HCT116 (cell line): ENCODE measurements at regions not wholly inside any gene's neighbourhood (a gene's known extent, or its start where the extent isn't known, plus 50 kb on each side); places are given as distances from the start of the nearest gene placed in this dataset.

Experiments used
- EZH2 ChIP-seq: fragments of 200-600 bp; sonication (generic); IDR thresholded peaks from 2 replicates; pipeline ENCODE4 v1.6.1; 2017; ENCODE audit warnings: antibody characterized with exemption, mixed run types
- POLR2A ChIP-seq: IDR thresholded peaks from 2 replicates; pipeline ENCODE4 v1.7.0; 2011; ENCODE audit warnings: borderline replicate concordance; ENCODE audit not compliant: insufficient read depth, insufficient read length; ENCODE audit errors: extremely low read depth
- RAD21 ChIP-seq: IDR thresholded peaks from 2 replicates; pipeline ENCODE4 v1.6.1; 2012; ENCODE audit warnings: low read depth, mild to moderate bottlenecking
- SP1 ChIP-seq: IDR thresholded peaks from 2 replicates; pipeline ENCODE4 v1.6.1; 2012; ENCODE audit warnings: low read depth
- SRF ChIP-seq: IDR thresholded peaks from 2 replicates; pipeline ENCODE4 v1.6.1; 2012; ENCODE audit warnings: low read depth
- YY1 ChIP-seq: IDR thresholded peaks from 2 replicates; pipeline ENCODE4 v1.6.1; 2011; ENCODE audit warnings: low read length, low read depth, moderate library complexity, mild to moderate bottlenecking; ENCODE audit not compliant: insufficient replicate concordance; ENCODE audit errors: extremely low read depth
- ZNF274 ChIP-seq: fragments of 200-500 bp; sonication (Bioruptor generic); IDR thresholded peaks from 2 replicates; pipeline ENCODE4 v1.6.1; 2014; ENCODE audit warnings: mild to moderate bottlenecking, low read depth, low read length, inconsistent platforms
- TF ChIP-seq, protein P1 (sequence below), 3 experiments: fragments of 200-600 bp in 1 of 3; sonication (generic) in 1 of 3; IDR thresholded peaks in 2 of 3; conservative IDR thresholded peaks in 1 of 3; 2 replicates each; pipeline ENCODE4 v1.5.1; 2012 to 2017; ENCODE audit warnings: low read depth in 2 of 3, low read length in 2 of 3, antibody characterized with exemption in 1 of 3, borderline replicate concordance in 1 of 3, control low read depth in 1 of 3, mild to moderate bottlenecking in 1 of 3, mixed read lengths in 1 of 3, mixed run types in 1 of 3, moderate library complexity in 1 of 3; ENCODE audit not compliant: insufficient read depth in 1 of 3
- TF ChIP-seq, protein P2 (sequence below): IDR thresholded peaks from 2 replicates; pipeline ENCODE4 v1.6.1; 2012
- TF ChIP-seq, protein P3 (sequence below): IDR thresholded peaks from 2 replicates; pipeline ENCODE4 v1.6.1; 2012; ENCODE audit warnings: low read depth
- TF ChIP-seq, protein P4 (sequence below): IDR thresholded peaks from 2 replicates; pipeline ENCODE4 v1.6.1; 2012

DNA sequence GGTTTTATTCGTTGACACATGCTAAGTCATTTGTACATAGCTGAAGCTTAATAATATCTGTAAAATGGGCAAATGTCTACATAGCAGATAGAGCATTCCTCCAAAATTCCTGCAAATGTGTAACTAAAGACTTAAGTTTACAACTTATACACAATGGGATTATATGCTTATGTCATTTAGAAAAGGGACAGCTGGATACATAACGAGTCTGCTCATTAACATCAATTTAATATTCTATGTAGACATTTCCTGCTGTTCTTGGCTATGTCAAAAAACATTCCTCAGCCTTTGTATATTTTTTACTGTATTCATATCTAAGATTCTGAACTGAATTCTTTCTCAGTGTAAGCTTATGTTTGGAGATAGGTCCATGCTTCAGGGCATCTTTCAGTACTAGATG is 762.2 kb downstream of the NR2F2 start:
- no peak for TF ChIP-seq POLR2A
- no peak for TF ChIP-seq ZNF274
- TF ChIP-seq, protein P1, sequence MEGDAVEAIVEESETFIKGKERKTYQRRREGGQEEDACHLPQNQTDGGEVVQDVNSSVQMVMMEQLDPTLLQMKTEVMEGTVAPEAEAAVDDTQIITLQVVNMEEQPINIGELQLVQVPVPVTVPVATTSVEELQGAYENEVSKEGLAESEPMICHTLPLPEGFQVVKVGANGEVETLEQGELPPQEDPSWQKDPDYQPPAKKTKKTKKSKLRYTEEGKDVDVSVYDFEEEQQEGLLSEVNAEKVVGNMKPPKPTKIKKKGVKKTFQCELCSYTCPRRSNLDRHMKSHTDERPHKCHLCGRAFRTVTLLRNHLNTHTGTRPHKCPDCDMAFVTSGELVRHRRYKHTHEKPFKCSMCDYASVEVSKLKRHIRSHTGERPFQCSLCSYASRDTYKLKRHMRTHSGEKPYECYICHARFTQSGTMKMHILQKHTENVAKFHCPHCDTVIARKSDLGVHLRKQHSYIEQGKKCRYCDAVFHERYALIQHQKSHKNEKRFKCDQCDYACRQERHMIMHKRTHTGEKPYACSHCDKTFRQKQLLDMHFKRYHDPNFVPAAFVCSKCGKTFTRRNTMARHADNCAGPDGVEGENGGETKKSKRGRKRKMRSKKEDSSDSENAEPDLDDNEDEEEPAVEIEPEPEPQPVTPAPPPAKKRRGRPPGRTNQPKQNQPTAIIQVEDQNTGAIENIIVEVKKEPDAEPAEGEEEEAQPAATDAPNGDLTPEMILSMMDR (IDR thresholded peaks at IDR 0.05 in 2 of 3, conservative IDR thresholded peaks at IDR 0.05 in 1 of 3; ENCODE audit: borderline replicate concordance in 1 of 3, insufficient read depth in 1 of 3, low read depth in 2 of 3, low read length in 2 of 3) = no peak
- no peak for TF ChIP-seq SRF
- TF ChIP-seq, protein P2, sequence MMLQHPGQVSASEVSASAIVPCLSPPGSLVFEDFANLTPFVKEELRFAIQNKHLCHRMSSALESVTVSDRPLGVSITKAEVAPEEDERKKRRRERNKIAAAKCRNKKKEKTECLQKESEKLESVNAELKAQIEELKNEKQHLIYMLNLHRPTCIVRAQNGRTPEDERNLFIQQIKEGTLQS = no peak
- TF ChIP-seq EZH2 = no peak
- TF ChIP-seq SP1 = no peak
- no peak for TF ChIP-seq YY1
- no peak for TF ChIP-seq RAD21
- TF ChIP-seq, protein P3, sequence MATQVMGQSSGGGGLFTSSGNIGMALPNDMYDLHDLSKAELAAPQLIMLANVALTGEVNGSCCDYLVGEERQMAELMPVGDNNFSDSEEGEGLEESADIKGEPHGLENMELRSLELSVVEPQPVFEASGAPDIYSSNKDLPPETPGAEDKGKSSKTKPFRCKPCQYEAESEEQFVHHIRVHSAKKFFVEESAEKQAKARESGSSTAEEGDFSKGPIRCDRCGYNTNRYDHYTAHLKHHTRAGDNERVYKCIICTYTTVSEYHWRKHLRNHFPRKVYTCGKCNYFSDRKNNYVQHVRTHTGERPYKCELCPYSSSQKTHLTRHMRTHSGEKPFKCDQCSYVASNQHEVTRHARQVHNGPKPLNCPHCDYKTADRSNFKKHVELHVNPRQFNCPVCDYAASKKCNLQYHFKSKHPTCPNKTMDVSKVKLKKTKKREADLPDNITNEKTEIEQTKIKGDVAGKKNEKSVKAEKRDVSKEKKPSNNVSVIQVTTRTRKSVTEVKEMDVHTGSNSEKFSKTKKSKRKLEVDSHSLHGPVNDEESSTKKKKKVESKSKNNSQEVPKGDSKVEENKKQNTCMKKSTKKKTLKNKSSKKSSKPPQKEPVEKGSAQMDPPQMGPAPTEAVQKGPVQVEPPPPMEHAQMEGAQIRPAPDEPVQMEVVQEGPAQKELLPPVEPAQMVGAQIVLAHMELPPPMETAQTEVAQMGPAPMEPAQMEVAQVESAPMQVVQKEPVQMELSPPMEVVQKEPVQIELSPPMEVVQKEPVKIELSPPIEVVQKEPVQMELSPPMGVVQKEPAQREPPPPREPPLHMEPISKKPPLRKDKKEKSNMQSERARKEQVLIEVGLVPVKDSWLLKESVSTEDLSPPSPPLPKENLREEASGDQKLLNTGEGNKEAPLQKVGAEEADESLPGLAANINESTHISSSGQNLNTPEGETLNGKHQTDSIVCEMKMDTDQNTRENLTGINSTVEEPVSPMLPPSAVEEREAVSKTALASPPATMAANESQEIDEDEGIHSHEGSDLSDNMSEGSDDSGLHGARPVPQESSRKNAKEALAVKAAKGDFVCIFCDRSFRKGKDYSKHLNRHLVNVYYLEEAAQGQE = no peak
- TF ChIP-seq, protein P4, sequence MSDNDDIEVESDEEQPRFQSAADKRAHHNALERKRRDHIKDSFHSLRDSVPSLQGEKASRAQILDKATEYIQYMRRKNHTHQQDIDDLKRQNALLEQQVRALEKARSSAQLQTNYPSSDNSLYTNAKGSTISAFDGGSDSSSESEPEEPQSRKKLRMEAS = no peak
